ENCODE measurements at regions not wholly inside any gene's neighbourhood (a gene's known extent, or its start where the extent isn't known, plus 50 kb on each side); places are given as distances from the start of the nearest gene placed in this dataset.

DNA sequence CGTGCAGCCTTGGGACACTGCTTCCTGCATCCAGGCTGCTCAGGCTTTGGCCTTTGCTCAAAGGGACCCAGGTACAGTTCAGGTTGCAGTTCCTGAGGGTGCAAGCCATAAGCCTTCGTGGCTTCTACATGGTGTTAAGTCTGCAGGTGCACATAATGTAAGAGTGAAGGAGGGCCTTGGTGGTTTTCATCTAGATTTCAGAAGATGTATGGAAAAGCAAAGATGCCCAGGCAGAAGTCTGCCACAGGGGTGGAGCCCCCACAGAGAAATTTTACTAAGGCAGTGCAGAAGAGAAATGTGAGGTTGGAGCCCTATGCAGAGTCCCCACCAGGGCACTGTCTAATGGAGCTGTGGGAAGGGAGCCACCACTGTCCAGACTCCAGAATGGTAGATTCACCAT, 200.9 kb downstream of the ICE1 start:
- no peak for DNase-seq

- no peak for DNase-seq
These were observed 200.3 kb downstream of the ICE1 start for GRCh38 chr5:5622806-5623205.

DNA sequence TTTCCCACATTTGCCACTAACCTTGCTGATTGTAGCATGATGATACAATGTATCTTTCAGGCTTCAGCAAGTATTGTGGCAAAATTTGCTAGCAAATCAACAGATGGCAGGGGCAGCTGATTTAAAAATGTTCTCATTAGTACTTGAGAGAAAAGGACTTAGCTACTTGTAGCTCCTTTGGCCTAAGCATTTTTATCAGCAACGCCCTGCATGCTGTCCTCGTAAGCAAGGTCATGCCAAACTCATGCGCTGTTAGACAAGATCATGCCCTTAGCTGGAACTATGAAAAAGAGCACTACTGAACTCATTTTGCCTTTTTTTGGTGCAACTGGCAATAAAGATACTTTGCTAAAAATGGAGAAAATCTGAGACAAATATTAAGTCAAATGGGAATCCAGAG, 197.1 kb downstream of the ICE1 start:
- no peak for DNase-seq

DNA sequence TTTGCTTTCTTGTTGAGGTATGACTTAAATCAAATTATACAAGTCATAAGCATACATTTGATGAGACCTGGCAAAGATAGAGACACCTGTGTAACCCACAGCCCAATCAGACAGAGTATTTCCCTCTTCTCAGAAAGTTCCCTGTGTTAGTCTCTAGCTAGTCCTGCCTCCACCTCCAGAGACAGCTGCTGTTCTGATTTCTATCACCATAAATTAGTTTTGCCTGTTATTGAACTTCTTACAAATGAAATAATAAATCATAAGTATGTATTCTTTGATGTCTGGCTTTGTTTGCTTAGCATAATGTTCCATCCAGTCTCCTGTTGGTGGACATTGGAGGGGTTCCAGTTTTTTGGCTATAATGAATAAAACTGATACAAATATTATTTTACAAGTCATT, 194.5 kb downstream of the ICE1 start:
- no peak for DNase-seq

DNA sequence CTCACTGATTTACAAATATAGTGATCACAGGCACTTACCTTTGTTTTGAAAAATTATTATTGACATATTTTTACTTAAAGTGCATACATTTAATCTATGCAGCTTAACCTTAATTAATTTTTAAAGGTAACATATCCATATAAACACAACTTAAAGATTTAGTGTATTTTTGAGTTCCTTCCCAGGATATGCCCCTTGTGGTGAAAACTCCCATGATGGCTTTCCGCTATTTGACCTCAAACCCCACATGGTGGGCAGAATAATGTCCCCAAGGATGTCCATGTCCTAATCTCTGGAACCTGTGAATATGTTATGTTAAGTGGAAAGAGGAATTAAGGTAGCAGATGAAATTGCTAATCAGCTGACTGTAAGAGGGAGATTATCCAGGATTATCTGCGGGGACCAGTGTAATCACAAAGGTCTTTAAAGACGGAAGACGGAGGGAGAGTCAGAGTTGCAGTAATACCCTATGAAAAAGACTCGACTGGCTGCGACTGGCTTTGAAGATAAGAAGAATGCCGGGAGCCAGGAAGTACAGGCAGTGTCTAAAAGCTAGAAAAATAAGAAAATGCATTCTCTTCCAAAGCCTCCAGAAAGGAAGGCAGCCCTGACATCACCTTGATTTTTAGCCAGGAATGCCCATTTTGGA, 193.9 kb downstream of the ICE1 start:
- no peak for DNase-seq

DNA sequence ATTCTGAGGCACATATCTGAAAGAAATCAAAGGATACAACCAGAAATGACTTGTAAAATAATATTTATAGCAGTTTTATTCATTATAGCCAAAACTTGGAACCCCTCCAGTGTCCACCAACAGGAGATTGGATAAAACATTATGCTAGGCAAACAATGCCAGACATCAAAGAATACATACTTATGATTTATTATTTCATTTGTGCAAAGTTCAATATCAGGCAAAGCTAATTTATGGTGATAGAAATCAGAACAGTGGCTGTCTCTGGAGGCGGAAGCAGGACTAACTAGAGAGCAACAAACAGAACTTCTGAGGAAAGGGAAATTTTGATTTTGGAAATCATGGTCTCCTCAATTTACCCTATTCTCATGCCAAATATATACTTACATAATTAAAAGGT, 193.1 kb downstream of the ICE1 start:
- no peak for DNase-seq

- DNase-seq = no peak
These were observed 190.9 kb downstream of the ICE1 start for GRCh38 chr5:5613261-5613990.

DNA sequence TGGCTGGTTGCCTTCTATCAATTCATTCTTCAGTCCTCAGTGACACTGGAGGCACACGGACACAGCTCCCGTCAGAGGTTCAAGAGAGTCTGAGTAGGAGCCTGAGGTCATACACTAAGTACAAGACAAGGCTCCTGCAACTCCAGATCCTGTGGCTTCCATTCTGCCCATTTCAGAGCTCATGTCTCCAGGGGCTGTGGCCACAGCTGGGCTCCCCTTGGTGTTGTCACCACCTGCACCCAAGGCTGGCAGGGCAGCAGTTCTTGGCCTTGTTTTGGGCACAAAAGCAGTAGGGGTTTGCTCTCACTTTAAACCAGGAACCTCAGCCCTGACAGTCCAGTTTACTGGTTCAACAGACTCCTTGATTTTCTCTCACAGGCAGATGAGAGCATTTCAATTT, 189.6 kb downstream of the ICE1 start:
- no peak for DNase-seq

- DNase-seq = no peak
These were observed 187.5 kb downstream of the ICE1 start for GRCh38 chr5:5609935-5610334.

GRCh38 chr5:5605170-5605764, 182.8 kb downstream of the ICE1 start:
- DNase-seq = no peak

DNA sequence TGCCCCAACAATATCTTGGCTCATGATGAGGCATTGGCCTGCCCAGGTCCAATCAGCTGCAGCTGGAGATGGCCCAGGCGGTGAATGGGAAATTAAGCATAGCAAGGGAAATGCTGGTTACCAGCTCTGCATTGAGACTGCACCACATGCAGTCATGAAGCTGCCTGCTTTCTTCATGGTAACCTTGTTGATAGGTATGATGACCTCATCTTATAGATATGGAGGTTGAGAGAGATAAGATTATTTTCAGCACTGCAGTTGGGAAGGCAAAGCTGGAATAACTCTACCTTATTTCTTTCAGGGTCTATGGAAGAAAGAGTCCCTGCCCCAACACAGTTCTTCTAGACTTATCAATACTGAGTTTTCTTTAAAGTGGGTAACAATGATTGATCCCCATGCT, 180.1 kb downstream of the ICE1 start:
- DNase-seq = no peak

DNA sequence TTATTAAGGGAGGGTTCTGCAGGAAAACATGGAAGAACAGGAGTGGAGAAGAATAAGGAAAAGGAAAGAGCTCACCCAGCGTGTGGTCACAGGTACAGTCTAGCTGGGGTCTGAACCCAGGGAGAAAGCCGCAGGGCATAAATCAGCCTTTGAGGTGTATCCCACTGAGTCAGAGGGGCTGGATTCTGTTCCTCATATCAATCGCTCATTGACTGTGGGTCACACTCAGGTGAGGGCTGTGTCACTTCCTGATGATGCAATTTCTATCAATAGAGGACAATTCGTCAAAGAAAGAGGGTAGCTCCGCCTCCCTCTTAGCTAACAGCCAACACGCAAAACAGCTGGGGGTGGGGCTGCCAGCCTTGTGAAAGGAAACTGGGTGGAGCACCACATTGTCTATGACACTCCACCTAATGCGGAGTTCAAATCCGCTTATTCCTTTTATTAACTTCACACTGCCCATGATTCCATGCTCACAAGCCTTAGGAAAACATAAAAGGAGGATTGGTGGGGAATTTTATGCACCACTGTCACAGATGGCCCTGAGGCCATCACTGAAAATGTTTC, 176.2 kb downstream of the ICE1 start:
- DNase-seq = no peak

DNA sequence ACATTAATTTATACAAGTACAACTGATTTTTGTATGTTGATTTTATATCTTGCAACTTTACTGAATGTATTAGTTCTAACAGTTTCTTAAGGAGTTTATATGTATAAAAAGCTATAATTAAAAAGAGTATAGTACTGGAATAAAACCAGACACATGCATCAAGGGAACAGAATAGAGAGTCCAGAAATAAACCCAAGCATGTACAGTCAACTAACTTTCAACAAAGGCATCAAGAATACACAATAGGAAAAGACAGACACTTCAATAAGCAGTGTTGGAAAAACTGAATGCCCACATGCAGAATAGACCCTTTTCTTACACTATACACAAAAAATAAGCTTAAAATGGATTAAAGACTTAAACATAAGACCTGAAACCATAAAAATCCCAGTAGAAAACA, 170.9 kb downstream of the ICE1 start:
- DNase-seq = no peak

DNA sequence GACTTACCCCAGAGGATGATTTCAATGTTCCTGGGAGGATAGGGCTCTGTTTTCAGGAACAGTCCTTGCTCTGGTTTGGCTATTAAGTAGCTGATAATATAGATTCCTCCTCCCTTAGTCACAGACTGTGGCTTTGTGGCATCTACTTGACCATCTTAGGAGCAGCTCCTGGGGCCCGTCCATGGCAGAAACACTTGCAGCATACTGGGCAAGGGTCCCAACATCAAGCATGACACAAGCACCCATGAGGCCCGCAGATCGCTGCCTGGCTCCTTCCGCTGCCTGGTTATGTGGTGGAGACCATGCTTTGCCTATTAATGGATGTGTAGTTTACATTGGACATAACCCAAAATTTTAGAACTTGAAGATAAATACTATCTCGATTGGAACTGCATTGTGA, 170.1 kb downstream of the ICE1 start:
- no peak for DNase-seq

- DNase-seq = no peak
These were observed 169.1 kb downstream of the ICE1 start for GRCh38 chr5:5591567-5591966.

- no peak for DNase-seq
These were observed 167.4 kb downstream of the ICE1 start for GRCh38 chr5:5589857-5590256.

DNA sequence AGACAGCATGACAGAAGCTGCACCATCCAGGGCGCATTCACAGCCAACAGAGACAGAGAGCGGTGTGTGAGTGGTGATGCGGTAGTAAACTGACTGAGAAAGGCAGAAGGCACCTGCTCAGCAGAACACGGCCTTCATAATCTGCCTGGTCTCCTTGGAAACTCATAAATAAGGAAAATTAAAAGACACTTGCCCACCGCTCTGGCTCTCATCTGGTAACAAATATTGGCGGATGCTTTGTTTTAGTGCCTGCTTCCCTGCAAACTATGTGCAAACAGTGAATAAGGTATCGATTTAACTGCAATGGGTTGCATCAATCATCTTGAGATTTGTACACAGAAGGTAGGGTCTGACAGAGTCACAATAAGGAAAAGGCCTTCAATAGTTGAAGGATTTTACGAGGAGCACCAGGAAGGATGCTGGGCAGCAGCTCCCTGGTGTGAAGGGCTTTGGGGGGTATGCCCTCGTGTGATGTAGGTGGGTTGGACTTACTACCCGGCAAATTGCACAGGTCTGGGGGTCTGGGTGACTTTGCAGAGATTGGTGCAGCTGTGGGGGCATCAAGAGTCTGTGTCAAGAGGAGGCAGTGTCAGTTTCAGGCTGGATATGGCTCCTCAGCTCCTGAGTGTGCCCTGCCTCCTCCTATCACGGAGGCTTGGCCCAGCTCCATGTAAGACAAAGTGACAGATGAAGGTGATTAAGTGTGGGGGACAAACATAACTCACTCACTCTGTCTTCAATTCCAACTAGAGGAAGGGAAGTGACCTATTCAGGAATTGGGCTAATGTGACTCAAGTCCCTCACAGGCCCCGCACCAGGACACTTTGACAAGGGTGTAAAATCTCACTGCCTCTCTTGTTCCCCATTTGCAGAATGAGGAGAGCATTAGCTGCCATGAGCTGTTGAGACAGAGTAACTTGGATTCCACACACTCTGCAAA, 166.7 kb downstream of the ICE1 start:
- no peak for DNase-seq

- no peak for DNase-seq
These were observed 165.9 kb downstream of the ICE1 start for GRCh38 chr5:5588386-5588785.

DNA sequence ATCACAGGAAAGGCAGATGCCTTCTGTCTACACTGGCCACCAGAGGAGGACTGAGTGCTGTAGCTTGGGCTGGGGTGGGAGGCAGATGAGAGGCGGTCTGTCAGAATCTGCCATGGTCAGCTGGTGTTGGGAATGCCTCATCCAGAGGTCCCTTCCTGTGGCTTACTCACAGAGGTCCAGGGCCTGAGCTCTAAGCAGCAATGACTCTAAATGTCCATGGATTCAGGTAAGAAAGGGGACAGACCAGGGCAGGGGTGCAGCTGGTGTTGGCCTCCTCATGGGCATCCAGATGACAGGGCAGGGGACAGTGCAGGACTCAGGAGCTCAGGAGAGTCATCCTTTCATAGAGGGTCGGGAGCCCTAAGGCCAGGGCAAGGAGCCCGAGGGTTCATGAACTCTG, 165.0 kb downstream of the ICE1 start:
- DNase-seq = no peak

- no peak for DNase-seq
These were observed 164.2 kb downstream of the ICE1 start for GRCh38 chr5:5586721-5587120.

- DNase-seq = no peak
These were observed 163.4 kb downstream of the ICE1 start for GRCh38 chr5:5585751-5586341.

DNA sequence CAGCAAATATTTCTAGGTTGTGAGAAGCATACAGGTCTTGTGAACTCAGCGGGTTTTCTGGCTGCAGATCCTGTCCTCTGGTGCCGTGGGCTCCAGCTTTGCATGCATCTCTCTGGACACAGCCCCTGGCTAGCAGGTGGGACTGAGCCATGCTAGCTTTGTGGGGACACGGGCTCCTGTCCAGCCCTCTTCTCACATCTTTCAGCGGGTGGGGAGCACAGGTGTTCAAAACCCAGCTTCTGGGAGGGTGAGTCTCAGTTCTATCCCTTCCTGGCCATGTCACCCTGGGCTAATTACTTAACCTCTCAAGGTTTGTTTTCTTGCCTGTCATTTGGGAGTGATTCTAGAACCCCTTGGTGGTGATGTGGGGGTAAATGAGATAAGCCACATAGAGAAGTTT, 162.3 kb downstream of the ICE1 start:
- DNase-seq = no peak
